Ovary (tissue), 7 donors: ENCODE measurements at regions not wholly inside any gene's neighbourhood (a gene's known extent, or its start where the extent isn't known, plus 50 kb on each side); places are given as distances from the start of the nearest gene placed in this dataset.

Experiments
- DNase-seq, 5 donors: peaks; one replicate each; pipeline ENCODE4 v3.0.0-alpha.2; 2019 to 2020
- H3K27ac ChIP-seq, 2 donors: fragments of 200-600 bp; one replicate each; pipeline versions ENCODE4 v1.5.1 to v1.8.0; 2019 to 2022
- H3K27me3 ChIP-seq: fragments of 200-600 bp; one replicate; pipeline ENCODE4 v1.8.0; 2022
- H3K36me3 ChIP-seq: fragments of 200-600 bp; sonication (generic); one replicate; pipeline ENCODE4 v1.5.1; 2019
- H3K4me1 ChIP-seq: one replicate; pipeline ENCODE4 v1.8.1; 2013; ENCODE audit warnings: mild to moderate bottlenecking, moderate library complexity; ENCODE audit not compliant: insufficient read depth
- H3K4me3 ChIP-seq: fragments of 200-600 bp; sonication (generic); one replicate; pipeline ENCODE4 v1.5.1; 2017
- H3K9me3 ChIP-seq, 2 donors: fragments of 200-600 bp in 1 of 2; sonication (generic) in 1 of 2; one replicate each; pipeline versions ENCODE4 v1.5.1 to v1.8.1; 2013 to 2019; ENCODE audit warnings: mild to moderate bottlenecking in 1 of 2, moderate library complexity in 1 of 2
- EP300 ChIP-seq: sonication (generic); formaldehyde crosslinking; IDR thresholded peaks from one replicate; pipeline ENCODE4 v1.6.1; 2017; ENCODE audit warnings: antibody characterized with exemption
- POLR2A ChIP-seq: fragments of 450-650 bp; IDR thresholded peaks from one replicate; pipeline ENCODE4 v1.6.1; 2017; ENCODE audit warnings: antibody characterized with exemption, mild to moderate bottlenecking, moderate library complexity
- WGBS, 3 donors: extraction: QIAGEN DNeasy Blood & Tissue Kit in 1 of 3; methylation state at CpG; one replicate each; pipeline versions ENCODE4 v1.1.5 to v1.1.7; 2013 to 2017; 5-methylcytosine and 5-hydroxymethylcytosine counted together
- intact Hi-C, 4 donors: fragments of 100-400 bp; cut with DNase I; formaldehyde crosslinking; loops; one replicate each; pipeline versions ENCODE4 v1.11.0 to v1.15.1; 2022 to 2023
- TF ChIP-seq, protein P1 (sequence below), 3 donors: fragments of 450-650 bp in 2 of 3; fragments of 200-600 bp in 1 of 3; IDR thresholded peaks; one replicate each; pipeline versions ENCODE4 v1.5.1 to v1.8.0; 2016 to 2022; ENCODE audit warnings: antibody characterized with exemption in 3 of 3, mild to moderate bottlenecking in 1 of 3
- donor health status: DM: no; HTN: no; CAD: no; lungs with moderate emphysema.
- donor health status: DM: no; HTN: no; CAD: no.
- donor health status: Bipolar disorder and iron deficiency.
- donor health status: DM: no; HTN: no; CAD: no.
- donor health status: DM: yes; HTN: yes; CAD: no.

DNA sequence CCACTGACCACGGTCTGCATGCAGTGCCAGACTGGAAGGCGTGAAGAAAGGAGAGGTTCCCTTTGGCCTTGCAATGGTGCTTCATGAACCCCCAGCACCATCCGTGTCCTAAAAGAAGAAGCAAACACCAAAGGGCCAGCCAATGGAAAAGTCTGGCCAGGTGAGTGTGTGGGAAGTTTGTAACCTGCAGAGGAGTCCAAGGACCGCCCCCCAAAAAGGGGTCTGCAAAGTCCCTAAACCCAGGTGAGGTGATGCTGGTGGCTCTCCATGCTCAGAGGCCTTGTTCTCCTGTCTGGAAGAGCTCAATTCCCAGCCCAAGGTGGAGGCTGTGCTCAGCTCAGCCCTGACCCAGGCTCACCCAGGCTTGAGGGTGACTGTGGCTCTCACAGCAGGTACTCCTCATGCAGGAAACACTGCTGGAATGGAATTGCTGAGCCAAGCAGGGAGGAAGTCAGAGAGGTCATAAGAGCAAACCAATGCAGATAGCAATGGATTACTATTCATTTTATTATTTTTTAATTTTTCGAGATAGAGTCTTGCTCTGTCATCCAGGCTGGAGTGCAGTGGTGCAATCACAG lies 52.4 kb upstream of the NANOS1 start:
- 60 to 74% (median 68%) methylated on average over 5 of the region's 5 CpGs for whole genome bisulfite sequencing, 3 donors

DNA sequence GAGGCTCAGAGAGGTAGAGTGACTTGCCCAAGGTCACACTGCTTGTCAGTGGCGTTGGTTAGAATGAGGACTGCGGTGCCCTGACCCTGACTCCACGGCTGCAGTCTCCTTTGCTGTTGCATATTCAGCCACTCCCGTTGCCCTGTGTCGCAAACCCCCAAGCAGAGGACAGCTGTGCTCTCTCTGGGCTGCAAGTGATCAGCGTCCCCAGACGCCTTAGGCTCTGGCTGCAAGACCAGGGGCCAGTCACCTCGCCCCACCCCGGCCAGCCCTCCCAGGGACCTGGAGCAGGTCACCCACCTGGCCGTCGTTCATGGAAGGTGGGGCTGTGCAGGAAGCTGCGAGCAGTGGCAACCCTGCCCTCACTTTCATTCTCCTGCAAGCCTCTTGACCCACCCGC lies 51.7 kb upstream of the NANOS1 start:
- 65 to 67% (median 66%) methylated on average over 13 of the region's 13 CpGs for WGBS, 3 donors

More for the DNA sequence above, 52.4 kb upstream of the NANOS1 start:
- Histone ChIP-seq H3K4me3 (no peak overlapping the region), H3K27ac (no peak overlapping the region), H3K9me3 (no peaks in the 10 kb centered on the region), H3K27me3 (no peaks in the 10 kb centered on the region), H3K36me3 (no peaks in the 10 kb centered on the region), H3K4me1 (no peaks in the 10 kb centered on the region)
- intact Hi-C loops: no loop called here
- no peak for DNase-seq
- TF ChIP-seq POLR2A (no peak), EP300 (no peak)
- TF ChIP-seq, protein P1, sequence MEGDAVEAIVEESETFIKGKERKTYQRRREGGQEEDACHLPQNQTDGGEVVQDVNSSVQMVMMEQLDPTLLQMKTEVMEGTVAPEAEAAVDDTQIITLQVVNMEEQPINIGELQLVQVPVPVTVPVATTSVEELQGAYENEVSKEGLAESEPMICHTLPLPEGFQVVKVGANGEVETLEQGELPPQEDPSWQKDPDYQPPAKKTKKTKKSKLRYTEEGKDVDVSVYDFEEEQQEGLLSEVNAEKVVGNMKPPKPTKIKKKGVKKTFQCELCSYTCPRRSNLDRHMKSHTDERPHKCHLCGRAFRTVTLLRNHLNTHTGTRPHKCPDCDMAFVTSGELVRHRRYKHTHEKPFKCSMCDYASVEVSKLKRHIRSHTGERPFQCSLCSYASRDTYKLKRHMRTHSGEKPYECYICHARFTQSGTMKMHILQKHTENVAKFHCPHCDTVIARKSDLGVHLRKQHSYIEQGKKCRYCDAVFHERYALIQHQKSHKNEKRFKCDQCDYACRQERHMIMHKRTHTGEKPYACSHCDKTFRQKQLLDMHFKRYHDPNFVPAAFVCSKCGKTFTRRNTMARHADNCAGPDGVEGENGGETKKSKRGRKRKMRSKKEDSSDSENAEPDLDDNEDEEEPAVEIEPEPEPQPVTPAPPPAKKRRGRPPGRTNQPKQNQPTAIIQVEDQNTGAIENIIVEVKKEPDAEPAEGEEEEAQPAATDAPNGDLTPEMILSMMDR (IDR thresholded peaks at IDR 0.05): no peak

DNA sequence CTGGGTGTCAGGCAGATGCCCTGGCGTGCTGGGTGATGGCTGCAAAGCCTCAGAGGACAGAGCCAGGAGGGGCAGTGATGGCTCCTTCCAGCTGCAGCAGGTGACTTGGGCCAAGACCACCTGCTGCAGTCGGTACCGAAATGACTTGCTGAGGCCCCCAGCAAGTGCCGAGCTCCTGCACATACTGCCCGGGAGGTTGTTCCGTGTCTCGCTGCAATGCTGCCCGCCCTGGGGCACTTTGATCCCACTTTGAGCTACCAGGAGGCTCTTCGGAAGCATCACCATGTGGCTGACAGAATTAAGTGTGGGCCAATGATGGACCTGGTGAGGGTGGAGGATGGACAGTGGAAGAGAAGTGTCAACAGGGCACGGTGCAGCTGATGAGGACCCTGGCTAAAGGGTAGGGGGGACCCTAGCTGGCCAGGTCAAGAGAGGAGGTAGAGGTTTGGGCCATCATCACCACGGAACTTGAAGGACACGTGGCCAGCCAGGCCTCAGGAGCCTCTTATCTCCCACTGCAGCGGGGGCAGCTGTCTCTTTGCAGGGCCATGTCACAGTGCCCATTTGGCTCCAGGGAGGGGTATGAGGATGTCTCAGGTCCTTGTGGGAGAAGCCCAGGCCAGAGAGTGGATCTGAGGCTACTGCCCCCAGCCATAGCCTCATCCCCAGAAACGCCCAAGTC lies 51.1 kb upstream of the NANOS1 start:
- 75 to 83% (median 83%) methylated on average over 13 to 14 of the region's 14 CpGs for WGBS, 3 donors
- TF ChIP-seq, protein P1 (IDR thresholded peaks at IDR 0.05): no peak
- TF ChIP-seq POLR2A (no peak), EP300 (no peak)

More for the DNA sequence above, 51.7 kb upstream of the NANOS1 start:
- no peak overlapping the region for H3K27ac ChIP-seq
- H3K4me1 ChIP-seq: no peaks in the 10 kb centered on the region
- DNase-seq: no peak
- no peaks in the 10 kb centered on the region for H3K36me3 ChIP-seq
- no peaks in the 10 kb centered on the region for H3K9me3 ChIP-seq
- no peak overlapping the region for H3K4me3 ChIP-seq
- no peak for TF ChIP-seq EP300
- TF ChIP-seq POLR2A: no peak
- TF ChIP-seq, protein P1 (IDR thresholded peaks at IDR 0.05): no peak
- intact Hi-C loops: no loop called here
- H3K27me3 ChIP-seq: no peaks in the 10 kb centered on the region

DNA sequence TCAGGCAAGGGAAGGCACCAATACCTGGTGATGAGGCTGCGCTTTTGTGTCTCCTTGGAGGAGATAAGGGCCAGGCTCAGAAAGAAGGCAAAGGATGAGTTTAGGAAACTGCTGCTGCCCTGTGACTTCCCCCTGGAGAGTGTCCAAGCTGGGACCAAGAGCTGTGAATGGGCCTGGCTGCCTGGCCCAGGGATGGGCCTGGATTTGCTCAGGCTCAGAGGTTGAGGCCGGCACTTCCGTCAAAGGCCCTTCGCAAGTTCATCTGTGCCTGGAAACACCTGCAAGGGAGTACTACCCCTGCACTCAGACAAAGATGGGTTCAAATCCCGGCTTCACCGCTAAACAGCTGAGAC lies 50.5 kb upstream of the NANOS1 start:
- Histone ChIP-seq H3K4me1 (no peaks in the 10 kb centered on the region), H3K9me3 (no peaks in the 10 kb centered on the region), H3K36me3 (no peaks in the 10 kb centered on the region), H3K27ac (no peak overlapping the region), H3K4me3 (no peak overlapping the region), H3K27me3 (no peaks in the 10 kb centered on the region)
- no peak for DNase-seq
- intact Hi-C loops: no loop called here
- TF ChIP-seq, protein P1 (IDR thresholded peaks at IDR 0.05): no peak
- TF ChIP-seq POLR2A: no peak
- no peak for TF ChIP-seq EP300
- 87 to 89% (median 88%) methylated on average over 6 of the region's 6 CpGs for WGBS, 3 donors

More for the DNA sequence above, 51.1 kb upstream of the NANOS1 start:
- intact Hi-C loops: no loop called here
- Histone ChIP-seq H3K27ac (no peak overlapping the region), H3K27me3 (no peaks in the 10 kb centered on the region), H3K4me3 (no peak overlapping the region), H3K4me1 (no peaks in the 10 kb centered on the region), H3K9me3 (no peaks in the 10 kb centered on the region), H3K36me3 (no peaks in the 10 kb centered on the region)
- no peak for DNase-seq
